Panc1 (cell line): ENCODE measurements at regions not wholly inside any gene's neighbourhood (a gene's known extent, or its start where the extent isn't known, plus 50 kb on each side); places are given as distances from the start of the nearest gene placed in this dataset.

Experiments
- ATAC-seq: fragments of 200-7000 bp; cut with Tn5 transposase; 2 replicates; pipeline ENCODE4 v1.9.1; 2020; ENCODE audit warnings: mild to moderate bottlenecking, moderate library complexity
- BruUV-seq: library from RNA; stranded (reverse); fragments of 400-500 nt; replicated peaks from 2 replicates; lab custom pipeline; 2021; lab: Mats Ljungman, UMichigan
- CTCF ChIA-PET: fragments of 300-600 bp; sonication (Branson Sonifier 250); formaldehyde crosslinking; loops from one replicate; lab custom pipeline; 2022; ENCODE audit warnings: antibody characterized with exemption; lab: Charles Lee
- POLR2A ChIA-PET: fragments of 300-600 bp; sonication (Branson Sonifier 250); formaldehyde crosslinking; loops from one replicate; lab custom pipeline; 2022; ENCODE audit warnings: antibody characterized with exemption; lab: Charles Lee
- DNase-seq: peaks from one replicate; pipeline ENCODE4 v3.0.0-alpha.2; 2010; ENCODE audit warnings: low read depth, low spot score
- H3K27ac ChIP-seq: 2 replicates; pipeline ENCODE4 v1.5.1; 2011; ENCODE audit warnings: mild to moderate bottlenecking, low read length, inconsistent platforms
- H3K27me3 ChIP-seq: fragments of 200-500 bp; sonication (Bioruptor generic); 2 replicates; pipeline ENCODE4 v1.6.0; 2014; ENCODE audit warnings: low read length, inconsistent platforms; ENCODE audit not compliant: control insufficient read depth, insufficient read depth
- H3K36me3 ChIP-seq: fragments of 200-500 bp; sonication (Bioruptor generic); 2 replicates; pipeline ENCODE4 v1.5.1; 2014; ENCODE audit warnings: inconsistent platforms, mild to moderate bottlenecking, low read length, moderate library complexity; ENCODE audit not compliant: control insufficient read depth, insufficient read depth
- H3K4me1 ChIP-seq: 2 replicates; pipeline ENCODE4 v1.5.1; 2011; ENCODE audit warnings: inconsistent platforms, mild to moderate bottlenecking, low read length, moderate library complexity; ENCODE audit not compliant: control insufficient read depth, insufficient read depth
- H3K4me3 ChIP-seq, 2 experiments: 2 replicates each; pipeline ENCODE4 v1.5.1; 2011 to 2012; ENCODE audit warnings: low read depth in 2 of 2, low read length in 2 of 2, mild to moderate bottlenecking in 2 of 2, inconsistent platforms in 1 of 2, moderate library complexity in 1 of 2
- H3K9me3 ChIP-seq: fragments of 200-500 bp; sonication (Bioruptor generic); 2 replicates; pipeline ENCODE4 v1.5.1; 2014; ENCODE audit warnings: low read depth, mild to moderate bottlenecking, inconsistent platforms, low read length, moderate library complexity; ENCODE audit not compliant: control insufficient read depth, insufficient read depth
- POLR2AphosphoS5 ChIP-seq: IDR thresholded peaks from 2 replicates; pipeline ENCODE4 v1.6.1; 2012; ENCODE audit warnings: mild to moderate bottlenecking, low read depth, low read length, moderate library complexity
- SIN3A ChIP-seq: IDR thresholded peaks from 2 replicates; pipeline ENCODE4 v1.6.1; 2012; ENCODE audit warnings: low read depth, mild to moderate bottlenecking, low read length, moderate library complexity, borderline replicate concordance; ENCODE audit not compliant: insufficient read depth
- TCF7L2 ChIP-seq: IDR thresholded peaks from 2 replicates; pipeline ENCODE4 v1.6.1; 2011; ENCODE audit warnings: mild to moderate bottlenecking, low read depth, low read length, inconsistent platforms
- in situ Hi-C: cut with HindIII; loops from 2 replicates; pipeline ENCODE4 v1.10.0; 2016; ENCODE audit warnings: low sequenced_read_pairs, low pct_unique_long_range_greater_than_20kb
- intact Hi-C: fragments of 100-400 bp; cut with micrococcal nuclease; formaldehyde crosslinking; loops from one replicate; pipeline ENCODE4 v1.10.0; 2022; ENCODE audit not compliant: unreplicated experiment
- TF ChIP-seq, protein P1 (sequence below): fragments of 450-650 bp; IDR thresholded peaks from 2 replicates; pipeline ENCODE4 v1.5.1; 2017; ENCODE audit warnings: mild to moderate bottlenecking
- TF ChIP-seq, protein P2 (sequence below), 2 experiments: IDR thresholded peaks; 2 replicates each; pipeline ENCODE4 v1.6.1; 2011 to 2012; ENCODE audit warnings: low read depth in 2 of 2, control low read depth in 1 of 2, low read length in 1 of 2, mild to moderate bottlenecking in 1 of 2, moderate library complexity in 1 of 2; ENCODE audit not compliant: insufficient read depth in 1 of 2

DNA sequence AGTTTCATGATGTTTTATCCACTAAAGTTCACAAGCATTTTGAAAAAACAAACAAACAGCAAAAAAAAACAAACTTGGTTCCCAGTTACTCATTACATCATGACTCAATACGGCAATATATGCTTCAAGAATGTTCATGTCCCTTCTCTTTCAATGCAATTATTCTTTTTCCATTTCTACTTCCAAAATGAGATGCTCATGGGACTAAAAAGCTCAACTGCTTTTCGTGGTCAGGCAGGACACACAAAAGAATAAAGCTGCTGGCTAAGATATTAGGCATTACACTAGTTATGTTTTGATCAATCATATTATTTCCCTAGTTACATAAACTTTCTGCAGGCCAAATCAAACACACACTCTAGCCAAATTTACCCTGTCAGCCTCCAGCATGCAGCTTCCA lies 301.3 kb downstream of the EPHA4 start:
- TF ChIP-seq, protein P1, sequence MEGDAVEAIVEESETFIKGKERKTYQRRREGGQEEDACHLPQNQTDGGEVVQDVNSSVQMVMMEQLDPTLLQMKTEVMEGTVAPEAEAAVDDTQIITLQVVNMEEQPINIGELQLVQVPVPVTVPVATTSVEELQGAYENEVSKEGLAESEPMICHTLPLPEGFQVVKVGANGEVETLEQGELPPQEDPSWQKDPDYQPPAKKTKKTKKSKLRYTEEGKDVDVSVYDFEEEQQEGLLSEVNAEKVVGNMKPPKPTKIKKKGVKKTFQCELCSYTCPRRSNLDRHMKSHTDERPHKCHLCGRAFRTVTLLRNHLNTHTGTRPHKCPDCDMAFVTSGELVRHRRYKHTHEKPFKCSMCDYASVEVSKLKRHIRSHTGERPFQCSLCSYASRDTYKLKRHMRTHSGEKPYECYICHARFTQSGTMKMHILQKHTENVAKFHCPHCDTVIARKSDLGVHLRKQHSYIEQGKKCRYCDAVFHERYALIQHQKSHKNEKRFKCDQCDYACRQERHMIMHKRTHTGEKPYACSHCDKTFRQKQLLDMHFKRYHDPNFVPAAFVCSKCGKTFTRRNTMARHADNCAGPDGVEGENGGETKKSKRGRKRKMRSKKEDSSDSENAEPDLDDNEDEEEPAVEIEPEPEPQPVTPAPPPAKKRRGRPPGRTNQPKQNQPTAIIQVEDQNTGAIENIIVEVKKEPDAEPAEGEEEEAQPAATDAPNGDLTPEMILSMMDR, result no peak
- no peak for TF ChIP-seq TCF7L2
- no peak for TF ChIP-seq POLR2AphosphoS5
- TF ChIP-seq, protein P2, sequence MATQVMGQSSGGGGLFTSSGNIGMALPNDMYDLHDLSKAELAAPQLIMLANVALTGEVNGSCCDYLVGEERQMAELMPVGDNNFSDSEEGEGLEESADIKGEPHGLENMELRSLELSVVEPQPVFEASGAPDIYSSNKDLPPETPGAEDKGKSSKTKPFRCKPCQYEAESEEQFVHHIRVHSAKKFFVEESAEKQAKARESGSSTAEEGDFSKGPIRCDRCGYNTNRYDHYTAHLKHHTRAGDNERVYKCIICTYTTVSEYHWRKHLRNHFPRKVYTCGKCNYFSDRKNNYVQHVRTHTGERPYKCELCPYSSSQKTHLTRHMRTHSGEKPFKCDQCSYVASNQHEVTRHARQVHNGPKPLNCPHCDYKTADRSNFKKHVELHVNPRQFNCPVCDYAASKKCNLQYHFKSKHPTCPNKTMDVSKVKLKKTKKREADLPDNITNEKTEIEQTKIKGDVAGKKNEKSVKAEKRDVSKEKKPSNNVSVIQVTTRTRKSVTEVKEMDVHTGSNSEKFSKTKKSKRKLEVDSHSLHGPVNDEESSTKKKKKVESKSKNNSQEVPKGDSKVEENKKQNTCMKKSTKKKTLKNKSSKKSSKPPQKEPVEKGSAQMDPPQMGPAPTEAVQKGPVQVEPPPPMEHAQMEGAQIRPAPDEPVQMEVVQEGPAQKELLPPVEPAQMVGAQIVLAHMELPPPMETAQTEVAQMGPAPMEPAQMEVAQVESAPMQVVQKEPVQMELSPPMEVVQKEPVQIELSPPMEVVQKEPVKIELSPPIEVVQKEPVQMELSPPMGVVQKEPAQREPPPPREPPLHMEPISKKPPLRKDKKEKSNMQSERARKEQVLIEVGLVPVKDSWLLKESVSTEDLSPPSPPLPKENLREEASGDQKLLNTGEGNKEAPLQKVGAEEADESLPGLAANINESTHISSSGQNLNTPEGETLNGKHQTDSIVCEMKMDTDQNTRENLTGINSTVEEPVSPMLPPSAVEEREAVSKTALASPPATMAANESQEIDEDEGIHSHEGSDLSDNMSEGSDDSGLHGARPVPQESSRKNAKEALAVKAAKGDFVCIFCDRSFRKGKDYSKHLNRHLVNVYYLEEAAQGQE (IDR thresholded peaks at IDR 0.05; ENCODE audit: insufficient read depth in 1 of 2, low read depth in 2 of 2, low read length in 1 of 2), result no peak
- no peak for TF ChIP-seq SIN3A
- ChIA-PET CTCF (no interaction called here), POLR2A (no interaction called here)
- Histone ChIP-seq H3K27ac (no peak overlapping the region), H3K4me3 (no peak overlapping the region), H3K27me3 (no peaks in the 10 kb centered on the region), H3K36me3 (no peaks in the 10 kb centered on the region), H3K9me3 (no peaks in the 10 kb centered on the region), H3K4me1 (no peaks in the 10 kb centered on the region)
- no TSS peak for BruUV-seq
- ATAC-seq, result no peak
- intact Hi-C loops (no loop called here), in situ Hi-C loops (no loop called here)
- DNase-seq, result no peak

DNA sequence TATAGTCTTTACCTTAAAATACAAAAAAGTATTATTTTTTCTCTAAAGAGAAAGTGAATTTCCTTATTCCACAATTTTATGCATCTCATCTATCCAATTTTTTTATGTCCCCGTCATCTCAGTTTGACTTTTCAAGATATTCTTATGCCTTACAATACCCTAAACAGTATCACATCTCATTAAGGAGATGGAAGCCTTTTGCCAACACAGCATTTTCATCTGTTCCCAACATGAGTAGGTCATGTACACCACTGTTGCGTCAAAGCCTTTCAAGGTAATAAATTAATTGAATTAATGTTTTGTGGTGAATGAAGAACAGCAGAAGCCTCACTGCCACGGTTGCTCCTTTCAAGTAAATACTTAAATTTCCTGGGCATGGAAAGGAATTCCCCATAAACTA lies 299.4 kb downstream of the EPHA4 start:
- ATAC-seq (no peak), DNase-seq (no peak)
- no peak overlapping the region for H3K27ac ChIP-seq
- H3K36me3 ChIP-seq, result no peaks in the 10 kb centered on the region
- no TSS peak for BruUV-seq
- no peak overlapping the region for H3K4me3 ChIP-seq
- POLR2A ChIA-PET, result no interaction called here
- H3K4me1 ChIP-seq, result no peaks in the 10 kb centered on the region
- in situ Hi-C loops, result no loop called here
- CTCF ChIA-PET, result no interaction called here
- no peaks in the 10 kb centered on the region for H3K27me3 ChIP-seq
- TF ChIP-seq TCF7L2 (no peak), SIN3A (no peak), POLR2AphosphoS5 (no peak)
- TF ChIP-seq, protein P2 (IDR thresholded peaks at IDR 0.05; ENCODE audit: insufficient read depth in 1 of 2, low read depth in 2 of 2, low read length in 1 of 2), result no peak
- TF ChIP-seq, protein P1, result no peak
- H3K9me3 ChIP-seq, result no peaks in the 10 kb centered on the region
- intact Hi-C loops, result no loop called here
